RWPE2 (cell line): ENCODE measurements at regions not wholly inside any gene's neighbourhood (a gene's known extent, or its start where the extent isn't known, plus 50 kb on each side); places are given as distances from the start of the nearest gene placed in this dataset.

Experiments used
- ATAC-seq: fragments of 200-7000 bp; cut with Tn5 transposase; 3 replicates; pipeline ENCODE4 v1.9.1; 2021; ENCODE audit warnings: low read depth
- DNase-seq: peaks from one replicate; pipeline ENCODE4 v3.0.0-alpha.2; 2020; ENCODE audit warnings: low spot score
- H3K27ac ChIP-seq: fragments of 450-650 bp; 2 replicates; pipeline ENCODE4 v1.5.1; 2017; ENCODE audit warnings: mild to moderate bottlenecking; ENCODE audit not compliant: poor library complexity, severe bottlenecking
- H3K27me3 ChIP-seq: fragments of 250-450 bp; sonication (Bioruptor Pico); 2 replicates; pipeline ENCODE4 v1.5.1; 2021; ENCODE audit warnings: mild to moderate bottlenecking, moderate library complexity; ENCODE audit not compliant: insufficient read depth, poor library complexity, severe bottlenecking
- H3K36me3 ChIP-seq: fragments of 250-450 bp; sonication (Bioruptor Pico); 2 replicates; pipeline ENCODE4 v1.5.1; 2020; ENCODE audit warnings: low read depth, mild to moderate bottlenecking, moderate library complexity
- H3K4me1 ChIP-seq: fragments of 250-450 bp; sonication (Bioruptor Pico); 2 replicates; pipeline ENCODE4 v1.5.1; 2021; ENCODE audit warnings: mild to moderate bottlenecking, moderate library complexity; ENCODE audit not compliant: insufficient read depth, poor library complexity, severe bottlenecking
- H3K4me3 ChIP-seq: fragments of 250-450 bp; sonication (Bioruptor Pico); 2 replicates; pipeline ENCODE4 v1.5.1; 2021; ENCODE audit warnings: mild to moderate bottlenecking, moderate library complexity; ENCODE audit not compliant: severe bottlenecking
- H3K9me3 ChIP-seq: fragments of 250-450 bp; sonication (Bioruptor Pico); 2 replicates; pipeline ENCODE4 v1.5.1; 2021; ENCODE audit warnings: mild to moderate bottlenecking, moderate library complexity; ENCODE audit not compliant: severe bottlenecking
- TF ChIP-seq, protein P1 (sequence below): fragments of 450-650 bp; IDR thresholded peaks from one replicate; pipeline ENCODE4 v1.5.1; 2017; ENCODE audit warnings: mild to moderate bottlenecking, moderate library complexity; ENCODE audit not compliant: poor library complexity, severe bottlenecking

DNA sequence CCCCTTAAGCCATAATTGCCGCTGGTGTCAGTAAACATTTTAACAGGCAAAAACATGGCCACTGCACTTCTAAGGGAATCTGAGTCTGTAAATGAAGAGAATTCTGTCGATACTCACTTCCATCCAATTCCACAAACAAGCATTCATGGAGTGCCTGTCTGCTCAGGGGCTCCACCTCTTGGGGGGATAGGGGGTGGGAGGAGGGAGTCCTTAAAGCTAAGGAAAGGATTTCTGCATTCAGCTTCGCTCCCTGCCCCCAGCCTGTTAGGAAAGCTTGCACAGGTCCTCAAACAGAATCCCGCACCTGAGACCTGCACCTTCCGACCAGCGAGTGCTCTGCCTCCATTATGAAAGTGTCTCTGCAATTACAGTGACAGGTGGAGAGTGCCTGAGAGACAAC, 130.2 kb upstream of the KIT start:
- TF ChIP-seq, protein P1, sequence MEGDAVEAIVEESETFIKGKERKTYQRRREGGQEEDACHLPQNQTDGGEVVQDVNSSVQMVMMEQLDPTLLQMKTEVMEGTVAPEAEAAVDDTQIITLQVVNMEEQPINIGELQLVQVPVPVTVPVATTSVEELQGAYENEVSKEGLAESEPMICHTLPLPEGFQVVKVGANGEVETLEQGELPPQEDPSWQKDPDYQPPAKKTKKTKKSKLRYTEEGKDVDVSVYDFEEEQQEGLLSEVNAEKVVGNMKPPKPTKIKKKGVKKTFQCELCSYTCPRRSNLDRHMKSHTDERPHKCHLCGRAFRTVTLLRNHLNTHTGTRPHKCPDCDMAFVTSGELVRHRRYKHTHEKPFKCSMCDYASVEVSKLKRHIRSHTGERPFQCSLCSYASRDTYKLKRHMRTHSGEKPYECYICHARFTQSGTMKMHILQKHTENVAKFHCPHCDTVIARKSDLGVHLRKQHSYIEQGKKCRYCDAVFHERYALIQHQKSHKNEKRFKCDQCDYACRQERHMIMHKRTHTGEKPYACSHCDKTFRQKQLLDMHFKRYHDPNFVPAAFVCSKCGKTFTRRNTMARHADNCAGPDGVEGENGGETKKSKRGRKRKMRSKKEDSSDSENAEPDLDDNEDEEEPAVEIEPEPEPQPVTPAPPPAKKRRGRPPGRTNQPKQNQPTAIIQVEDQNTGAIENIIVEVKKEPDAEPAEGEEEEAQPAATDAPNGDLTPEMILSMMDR, result no peak
- Histone ChIP-seq H3K9me3 (no peaks in the 10 kb centered on the region), H3K4me3 (no peak overlapping the region), H3K36me3 (no peaks in the 10 kb centered on the region), H3K27ac (no peak overlapping the region), H3K27me3 (no peaks in the 10 kb centered on the region), H3K4me1 (peaks cover 9% of the 10 kb centered on the region)
- DNase-seq (no peak), ATAC-seq (no peak)

- DNase-seq (no peak), ATAC-seq (peak; percentile 81)
- Histone ChIP-seq H3K27ac (no peak overlapping the region), H3K27me3 (no peaks in the 10 kb centered on the region), H3K36me3 (no peaks in the 10 kb centered on the region), H3K4me3 (peak overlapping the region; percentile 9), H3K9me3 (no peaks in the 10 kb centered on the region), H3K4me1 (no peaks in the 10 kb centered on the region)
- TF ChIP-seq, protein P1, result no peak
These were observed 118.2 kb upstream of the KIT start for GRCh38 chr4:54539500-54540029.

DNA sequence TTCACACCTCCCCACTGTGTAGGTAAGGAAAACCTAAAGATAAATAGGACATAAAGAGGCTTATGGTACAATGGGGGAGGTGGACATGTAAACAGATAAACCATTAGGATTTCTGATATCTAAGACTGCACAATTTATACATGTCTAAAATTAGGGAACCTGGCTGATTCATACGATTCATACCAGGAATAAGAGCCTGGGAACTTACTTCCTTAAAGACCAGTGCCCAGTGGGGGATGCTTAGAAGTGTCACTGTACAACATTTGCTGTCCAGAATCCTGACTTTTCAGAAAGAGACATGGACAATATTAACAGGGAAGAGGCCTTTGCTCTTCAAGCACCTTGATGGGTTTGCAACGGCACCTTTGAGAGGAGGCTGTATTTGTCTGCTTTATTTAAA, 116.8 kb upstream of the KIT start:
- no peak overlapping the region for H3K4me3 ChIP-seq
- no peak overlapping the region for H3K27ac ChIP-seq
- no peaks in the 10 kb centered on the region for H3K27me3 ChIP-seq
- ATAC-seq (no peak), DNase-seq (no peak)
- H3K9me3 ChIP-seq, result no peaks in the 10 kb centered on the region
- H3K36me3 ChIP-seq, result no peaks in the 10 kb centered on the region
- TF ChIP-seq, protein P1, result no peak
- H3K4me1 ChIP-seq, result peaks cover 7% of the 10 kb centered on the region

GRCh38 chr4:54541426-54542118, 116.2 kb upstream of the KIT start:
- TF ChIP-seq, protein P1, result no peak

GRCh38 chr4:54542119-54542438, 115.7 kb upstream of the KIT start:
- no peak for DNase-seq
- Histone ChIP-seq H3K27ac (no peak overlapping the region), H3K4me1 (peaks cover 14% of the 10 kb centered on the region), H3K27me3 (no peaks in the 10 kb centered on the region), H3K36me3 (no peaks in the 10 kb centered on the region), H3K4me3 (no peak overlapping the region), H3K9me3 (no peaks in the 10 kb centered on the region)
- ATAC-seq, result no peak
- TF ChIP-seq, protein P1, result no peak

More at GRCh38 chr4:54541426-54542118, 116.2 kb upstream of the KIT start:
- no peak overlapping the region for H3K4me3 ChIP-seq
- DNase-seq (no peak), ATAC-seq (no peak)
- H3K36me3 ChIP-seq, result no peaks in the 10 kb centered on the region
- H3K27ac ChIP-seq, result no peak overlapping the region
- H3K27me3 ChIP-seq, result no peaks in the 10 kb centered on the region
- H3K4me1 ChIP-seq, result peaks cover 11% of the 10 kb centered on the region
- no peaks in the 10 kb centered on the region for H3K9me3 ChIP-seq
